ENCODE measurements at regions not wholly inside any gene's neighbourhood (a gene's known extent, or its start where the extent isn't known, plus 50 kb on each side); places are given as distances from the start of the nearest gene placed in this dataset.
A peak's percentile ranks its signal among the peaks of the same experiment; 100 is the strongest.

- ATAC-seq, result peak; percentile 73
- DNase-seq (ENCODE audit: low spot score), result peak; percentile 79
Measured at GRCh38 chr4:41883988-41884734, 51.1 kb upstream of the TMEM33 start.

GRCh38 chr4:41882625-41883347, 52.4 kb upstream of the TMEM33 start:
- DNase-seq (ENCODE audit: low spot score), result no peak

GRCh38 chr4:41881981-41882624, 53.1 kb upstream of the TMEM33 start:
- ATAC-seq (no peak), DNase-seq (ENCODE audit: low spot score) (no peak)

More at GRCh38 chr4:41882625-41883347, 52.4 kb upstream of the TMEM33 start:
- no peak for ATAC-seq

- DNase-seq (ENCODE audit: low spot score) (no peak), ATAC-seq (no peak)
Measured at GRCh38 chr4:41880840-41881831, 54.1 kb upstream of the TMEM33 start.

DNA sequence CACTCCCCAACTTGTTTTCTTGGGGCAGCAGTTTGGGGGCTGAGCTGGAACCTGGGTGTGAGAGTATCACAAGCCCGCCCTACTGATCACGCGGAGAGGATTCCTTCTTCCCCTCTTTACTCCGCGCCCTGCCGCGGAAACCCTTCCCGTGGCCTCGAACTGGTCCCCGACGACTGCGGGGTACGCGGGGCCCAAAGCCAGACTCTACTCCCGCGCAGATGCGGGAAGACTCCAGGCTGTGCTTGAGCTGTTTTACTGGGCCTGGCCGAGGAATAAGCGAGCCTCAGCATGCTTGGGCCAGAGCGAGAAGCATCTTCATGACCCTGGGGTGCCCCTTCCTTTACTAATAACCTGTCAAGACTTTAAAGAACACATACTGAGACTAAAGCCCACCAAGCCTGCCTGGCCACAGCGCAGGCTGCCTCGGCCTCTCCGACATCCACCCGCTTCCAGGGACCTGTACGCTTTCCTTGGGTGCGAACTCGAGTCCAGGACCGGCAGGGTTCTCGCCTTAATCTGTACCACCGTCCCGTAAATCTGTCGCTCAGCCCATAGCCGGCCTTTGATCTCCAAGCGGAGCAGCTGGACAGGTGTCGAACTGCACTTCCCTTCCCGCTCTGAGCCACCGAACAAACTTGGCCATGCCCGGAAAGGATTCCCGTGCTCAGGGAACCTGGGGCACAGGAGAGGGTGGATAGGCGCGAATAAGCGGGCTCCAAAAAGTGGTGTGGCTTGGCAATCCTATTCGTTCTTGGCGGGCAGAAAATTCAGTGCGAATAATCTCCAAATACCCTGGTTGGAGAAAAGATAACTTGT, 55.0 kb upstream of the TMEM33 start:
- DNase-seq (ENCODE audit: low spot score), result no peak
- ATAC-seq, result peak; percentile 30

GRCh38 chr4:41879552-41879951, 55.7 kb upstream of the TMEM33 start:
- ATAC-seq (no peak), DNase-seq (ENCODE audit: low spot score) (no peak)

DNA sequence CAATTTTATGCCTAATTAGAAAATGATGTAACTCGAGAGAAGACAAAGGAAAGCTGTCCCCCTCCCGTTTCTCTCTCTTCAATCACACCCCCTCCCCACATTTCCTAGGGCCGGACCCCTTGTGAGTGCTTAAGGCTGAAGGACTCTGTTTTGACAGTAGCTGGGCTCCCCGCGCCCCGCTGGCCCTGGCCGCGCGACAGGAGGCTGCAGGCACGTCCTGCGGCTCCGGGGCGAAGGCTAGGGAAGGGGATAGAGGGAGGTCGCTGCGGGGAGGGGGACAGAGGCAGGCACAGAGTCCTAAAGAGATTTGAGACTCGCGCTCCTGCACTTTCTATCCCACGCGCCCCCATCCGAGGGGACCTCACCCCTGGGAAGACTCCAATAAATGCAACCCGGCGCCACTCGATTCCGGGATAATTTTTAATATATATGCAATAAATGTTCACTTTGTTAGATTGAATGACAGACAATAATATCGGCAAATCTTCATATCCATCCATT, 56.2 kb upstream of the TMEM33 start:
- no peak for ATAC-seq
- DNase-seq (ENCODE audit: low spot score), result no peak

DNA sequence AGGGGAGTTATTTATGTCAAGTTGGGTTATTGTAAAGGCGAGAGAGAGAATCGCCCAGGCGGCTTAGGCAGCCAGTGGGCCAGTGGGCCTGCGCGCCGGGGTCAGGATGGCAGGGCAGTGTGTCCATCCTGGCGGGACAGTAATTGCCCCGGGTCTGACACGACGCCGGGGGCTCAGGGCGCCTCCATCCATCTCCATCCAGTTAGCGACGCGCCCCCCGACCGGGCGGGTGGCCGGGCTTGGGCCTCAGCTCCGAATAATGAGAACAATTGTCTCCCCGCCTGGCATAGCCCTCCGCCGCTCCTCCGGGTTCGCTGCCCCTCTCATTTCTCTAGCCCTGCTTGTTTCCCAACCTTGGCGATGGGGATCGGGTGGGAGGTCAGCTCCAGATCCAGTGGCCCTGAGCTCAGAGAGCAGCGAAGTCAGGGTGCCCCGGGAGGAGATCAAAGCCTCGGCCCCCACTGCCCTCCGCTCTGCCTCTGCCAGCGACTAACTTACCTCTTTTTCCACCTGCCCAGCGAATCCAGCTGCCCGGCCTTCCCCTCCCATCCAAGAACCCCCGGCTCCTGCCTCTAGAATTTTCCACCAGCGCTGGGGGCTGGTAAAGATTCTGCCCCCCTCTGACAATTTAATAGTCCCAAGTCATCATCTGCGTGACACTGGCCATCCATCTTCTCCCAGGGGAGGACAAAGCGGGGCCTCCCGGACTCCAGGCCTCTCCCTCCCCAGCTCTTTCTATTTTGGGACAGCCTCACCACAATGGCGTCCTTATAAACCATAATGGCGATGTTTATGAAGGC, 56.9 kb upstream of the TMEM33 start:
- no peak for ATAC-seq
- DNase-seq (ENCODE audit: low spot score), result no peak

DNA sequence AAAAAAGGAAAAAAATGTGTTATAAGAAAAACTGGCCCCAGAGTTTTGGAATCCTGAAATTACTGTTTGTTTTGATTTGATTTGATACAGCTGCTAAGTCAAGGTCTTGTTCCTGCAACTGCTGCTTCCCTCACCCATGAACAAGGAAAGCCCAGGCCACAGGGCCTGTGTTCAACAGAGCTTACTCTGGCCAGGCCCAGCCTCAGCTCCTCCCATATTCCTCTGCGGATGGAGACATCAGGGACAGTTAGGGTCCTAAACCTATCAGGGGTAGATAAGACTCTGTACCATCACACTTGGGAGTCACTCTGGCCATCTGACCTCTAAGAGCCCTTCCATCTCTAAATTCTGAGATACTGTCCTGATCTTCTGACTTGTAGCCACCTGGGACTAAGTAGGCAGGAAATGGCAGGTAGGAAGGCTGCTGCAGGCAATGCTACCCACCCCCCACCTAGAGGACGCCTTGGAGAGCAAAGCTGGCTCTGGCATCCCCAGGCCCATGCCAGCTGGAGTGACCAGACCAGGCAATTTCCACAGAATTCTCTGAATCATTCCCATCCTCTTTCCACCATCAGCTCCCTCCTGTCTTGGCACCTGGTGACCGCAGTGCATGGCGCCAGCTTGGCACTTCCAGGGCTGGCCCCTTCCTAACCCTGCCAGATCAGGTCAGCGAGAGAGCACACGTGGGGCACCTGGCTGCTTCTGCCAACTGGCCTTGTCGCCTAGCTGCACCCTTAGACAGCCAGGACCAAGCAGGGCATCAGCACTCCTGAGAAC, 58.0 kb upstream of the TMEM33 start:
- ATAC-seq, result peak; percentile 89
- DNase-seq (ENCODE audit: low spot score), result peak; percentile 82

DNA sequence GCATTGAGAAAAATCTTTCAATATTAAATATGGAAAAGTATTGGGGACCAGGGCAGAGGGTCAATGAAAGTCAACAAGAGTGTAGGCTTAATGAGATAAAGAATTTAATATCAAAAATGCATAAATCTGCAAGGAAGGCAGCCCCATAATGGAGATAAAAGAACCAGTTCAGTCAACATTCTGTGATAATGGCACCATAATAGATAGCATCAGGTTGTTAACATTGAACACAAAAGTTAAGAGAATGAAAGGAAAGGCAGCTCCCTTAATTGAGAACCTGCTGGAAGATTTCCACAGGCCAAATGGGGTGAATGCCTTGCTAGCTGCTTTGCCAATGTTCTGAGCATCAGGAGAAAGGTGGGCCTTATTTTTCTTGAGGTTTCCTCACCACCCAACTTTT, 60.4 kb upstream of the TMEM33 start:
- no peak for ATAC-seq
- DNase-seq (ENCODE audit: low spot score), result no peak

DNA sequence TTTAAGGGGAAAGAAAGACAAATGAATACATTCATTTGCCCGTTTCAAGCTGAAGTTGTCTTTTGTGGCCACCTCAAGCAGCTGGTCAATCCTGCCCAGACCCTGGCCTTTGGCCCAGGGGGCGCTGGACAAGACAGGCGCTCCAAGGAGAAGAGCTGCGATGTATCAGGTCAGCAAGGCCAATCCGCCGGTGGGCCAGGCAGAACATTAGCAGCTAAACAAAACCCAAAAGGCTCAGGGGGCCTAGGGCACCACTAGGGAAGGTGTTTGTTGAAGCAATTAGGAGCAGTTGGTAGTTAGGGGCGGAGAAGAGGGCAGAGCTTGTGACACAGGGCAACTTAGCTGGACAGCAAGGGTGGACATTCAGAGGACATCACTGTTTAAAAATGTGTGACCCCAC, 60.8 kb upstream of the TMEM33 start:
- DNase-seq (ENCODE audit: low spot score) (no peak), ATAC-seq (no peak)

DNA sequence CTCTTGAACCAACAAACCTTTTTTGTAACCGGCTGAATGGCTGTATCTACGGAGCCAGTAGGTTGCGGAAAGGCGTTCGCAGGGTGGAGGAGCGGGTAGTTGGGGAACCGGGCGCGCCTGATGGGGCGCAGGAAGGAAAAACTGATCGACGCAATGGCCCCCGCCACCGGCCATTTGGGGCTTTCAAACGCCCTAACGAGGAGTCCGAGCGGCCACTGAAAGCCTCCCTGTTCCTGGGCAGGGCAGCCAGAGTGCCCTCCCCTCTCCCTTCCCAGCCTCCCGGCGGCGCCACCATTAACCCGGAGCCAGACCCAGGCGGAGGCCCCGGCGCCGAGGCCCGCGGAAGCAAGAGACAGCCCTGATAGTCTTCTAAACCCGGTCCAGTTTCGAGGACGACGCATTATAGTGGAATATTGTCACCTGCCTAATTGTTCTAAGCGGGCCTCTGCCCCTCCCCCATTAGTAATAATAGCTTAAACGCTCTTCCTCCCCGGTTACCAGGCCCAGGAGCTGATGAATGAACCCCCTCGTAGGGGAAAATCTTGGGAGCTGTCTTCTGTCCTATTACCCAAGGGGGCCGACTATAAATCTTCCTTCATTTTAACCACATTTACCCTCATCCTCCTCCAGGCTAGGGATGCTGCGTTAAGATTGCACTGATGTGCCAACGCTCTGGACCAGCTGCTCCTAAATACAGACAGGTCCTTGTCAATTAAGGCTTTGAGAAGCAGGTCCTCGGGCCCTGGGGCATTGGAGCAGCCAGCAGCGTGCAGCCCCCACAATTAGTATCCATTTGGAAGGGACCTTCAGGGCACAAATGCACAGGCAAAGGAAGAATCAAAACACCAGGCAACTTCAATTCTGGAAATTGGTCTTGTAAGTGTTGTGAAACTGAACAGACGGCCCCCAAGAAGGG, 61.6 kb upstream of the TMEM33 start:
- ATAC-seq (no peak), DNase-seq (ENCODE audit: low spot score) (no peak)

GRCh38 chr4:41870035-41870434, 65.2 kb upstream of the TMEM33 start:
- ATAC-seq (no peak), DNase-seq (ENCODE audit: low spot score) (no peak)

DNA sequence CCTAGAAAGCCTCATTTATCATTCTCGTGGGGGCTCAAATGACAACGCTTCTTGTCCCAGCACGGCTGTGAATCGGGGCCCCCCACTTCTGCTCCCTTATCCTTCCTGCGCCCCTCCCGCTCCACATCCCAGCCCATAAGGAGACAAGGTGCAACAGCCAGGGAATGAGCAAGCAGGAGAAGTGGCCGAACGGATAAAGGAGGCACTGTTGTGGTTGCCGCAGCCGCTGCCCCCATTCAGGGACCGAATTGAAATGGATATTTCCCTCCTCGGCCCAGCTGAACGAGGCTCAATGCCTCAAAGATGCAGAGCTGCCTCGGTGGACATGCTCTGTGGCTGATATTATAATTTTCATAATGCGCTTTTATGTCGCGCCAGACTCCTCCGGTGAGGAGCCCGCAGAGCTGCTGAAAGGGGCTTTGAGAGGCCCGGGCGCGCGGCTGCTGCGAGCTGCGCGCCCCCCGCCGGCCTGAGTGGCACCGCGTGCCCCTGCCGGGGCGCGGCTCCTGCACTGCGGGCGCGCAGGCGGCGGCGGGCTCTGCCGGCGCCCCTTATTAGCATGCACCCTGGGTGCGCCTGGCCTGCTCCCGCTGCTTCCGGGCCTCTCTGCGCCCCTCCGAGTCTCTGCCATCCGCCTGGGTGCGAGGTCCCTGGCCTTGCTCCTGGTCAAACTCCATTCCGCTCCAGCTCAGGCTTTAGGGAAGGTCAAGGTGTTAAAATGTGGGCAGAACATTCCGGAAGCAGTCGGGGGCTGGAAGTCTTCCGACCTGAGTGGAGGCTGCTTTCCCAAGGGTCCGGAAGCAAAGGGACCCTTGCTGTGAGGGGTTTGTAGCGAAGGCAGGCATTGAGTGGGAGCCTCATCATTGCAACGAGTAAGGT, 68.2 kb upstream of the TMEM33 start:
- ATAC-seq, result no peak
- no peak for DNase-seq (ENCODE audit: low spot score)

- DNase-seq (ENCODE audit: low spot score), result no peak
Measured at GRCh38 chr4:41865981-41866798, 69.0 kb upstream of the TMEM33 start.

More at GRCh38 chr4:41865981-41866798, 69.0 kb upstream of the TMEM33 start:
- no peak for ATAC-seq
